Adrenal gland (tissue), 9 donors: ENCODE measurements at regions not wholly inside any gene's neighbourhood (a gene's known extent, or its start where the extent isn't known, plus 50 kb on each side); places are given as distances from the start of the nearest gene placed in this dataset.
A peak's percentile ranks its signal among the peaks of the same experiment; 100 is the strongest.

ENCODE experiments used
- DNase-seq, 7 donors: peaks; one replicate each; pipeline ENCODE4 v3.0.0-alpha.2; 2019 to 2020
- H3K27ac ChIP-seq, 5 donors: fragments of 200-600 bp; sonication (generic) in 4 of 5; 1 replicate in 3 of 5; 2 replicates in 2 of 5; pipeline versions ENCODE4 v1.5.1 to v1.8.0; 2016 to 2020; ENCODE audit warnings: mild to moderate bottlenecking in 1 of 5
- H3K27me3 ChIP-seq: fragments of 200-600 bp; 2 replicates; pipeline ENCODE4 v1.8.0; 2021
- H3K36me3 ChIP-seq, 2 donors: fragments of 200-600 bp; replicated peaks in 1 of 2; 1 replicate in 1 of 2; 2 replicates in 1 of 2; pipeline versions ENCODE4 v1.5.1 to v1.8.0; 2018 to 2022
- H3K4me1 ChIP-seq, 2 donors: fragments of 200-600 bp; replicated peaks in 1 of 2; 1 replicate in 1 of 2; 2 replicates in 1 of 2; pipeline versions ENCODE4 v1.5.1 to v1.8.0; 2018 to 2021
- H3K4me3 ChIP-seq, 4 donors: fragments of 200-600 bp; sonication (generic) in 3 of 4; one replicate each; pipeline ENCODE4 v1.5.1; 2016 to 2018
- H3K9me3 ChIP-seq, 3 donors: fragments of 200-600 bp; sonication (generic) in 1 of 3; replicated peaks in 1 of 3; 1 replicate in 2 of 3; 2 replicates in 1 of 3; pipeline versions ENCODE4 v1.5.1 to v1.8.0; 2016 to 2021
- POLR2A ChIP-seq, 2 donors: fragments of 450-650 bp; IDR thresholded peaks; one replicate each; pipeline ENCODE4 v1.6.1; 2017; ENCODE audit warnings: antibody characterized with exemption in 2 of 2, mild to moderate bottlenecking in 2 of 2, moderate library complexity in 1 of 2
- WGBS, 4 donors: extraction: QIAGEN DNeasy Blood & Tissue Kit in 2 of 4; methylation state at CpG; one replicate each; pipeline versions ENCODE4 v1.1.5 to v1.1.7; 2013 to 2017; 5-methylcytosine and 5-hydroxymethylcytosine counted together
- intact Hi-C, 2 donors: fragments of 100-400 bp; cut with DNase I; formaldehyde crosslinking; loops; one replicate each; pipeline versions ENCODE4 v1.14.1 to v1.15.0; 2022 to 2023
- TF ChIP-seq, protein P1 (sequence below), 6 experiments: fragments of 450-650 bp in 4 of 6; fragments of 200-600 bp in 2 of 6; sonication (generic) in 1 of 6; IDR thresholded peaks; 1 replicate in 5 of 6; 2 replicates in 1 of 6; pipeline versions ENCODE4 v1.5.1 to v1.8.0; 2016 to 2021; ENCODE audit warnings: antibody characterized with exemption in 6 of 6, mild to moderate bottlenecking in 2 of 6, moderate library complexity in 1 of 6
- donor health status: healthy with polysubstance abuse.
- donor health status: Bipolar disorder and iron deficiency.
- donor health status: DM: yes; HTN: yes; CAD: no.
- donor health status: DM: no; HTN: no; CAD: no.
- donor health status: DM: no; HTN: no; CAD: no.

DNA sequence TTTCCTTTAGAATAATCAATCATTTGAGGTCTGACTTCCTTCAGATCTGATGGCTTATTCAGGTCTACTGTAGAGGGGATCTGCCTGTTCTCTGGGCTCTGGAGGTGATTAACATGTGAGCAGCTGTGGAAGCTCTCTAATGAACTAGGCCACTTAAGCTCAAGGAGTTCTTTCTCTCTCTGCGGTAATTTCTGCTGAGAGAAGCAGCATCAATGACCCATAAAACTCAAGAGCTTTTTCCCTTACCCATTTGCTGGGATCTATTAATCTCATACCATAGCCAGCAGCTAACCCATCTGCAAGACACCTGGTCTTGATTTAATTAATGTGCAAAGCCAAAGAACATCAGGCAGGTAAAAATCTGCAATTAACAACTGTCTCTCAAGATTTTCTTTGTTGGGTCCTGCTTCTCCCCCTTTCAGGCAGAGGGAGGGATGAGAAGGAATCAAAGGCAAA is 73.2 kb upstream of the DLG1 start:
- TF ChIP-seq POLR2A (IDR thresholded peaks at IDR 0.05) = no peak
- TF ChIP-seq, protein P1, sequence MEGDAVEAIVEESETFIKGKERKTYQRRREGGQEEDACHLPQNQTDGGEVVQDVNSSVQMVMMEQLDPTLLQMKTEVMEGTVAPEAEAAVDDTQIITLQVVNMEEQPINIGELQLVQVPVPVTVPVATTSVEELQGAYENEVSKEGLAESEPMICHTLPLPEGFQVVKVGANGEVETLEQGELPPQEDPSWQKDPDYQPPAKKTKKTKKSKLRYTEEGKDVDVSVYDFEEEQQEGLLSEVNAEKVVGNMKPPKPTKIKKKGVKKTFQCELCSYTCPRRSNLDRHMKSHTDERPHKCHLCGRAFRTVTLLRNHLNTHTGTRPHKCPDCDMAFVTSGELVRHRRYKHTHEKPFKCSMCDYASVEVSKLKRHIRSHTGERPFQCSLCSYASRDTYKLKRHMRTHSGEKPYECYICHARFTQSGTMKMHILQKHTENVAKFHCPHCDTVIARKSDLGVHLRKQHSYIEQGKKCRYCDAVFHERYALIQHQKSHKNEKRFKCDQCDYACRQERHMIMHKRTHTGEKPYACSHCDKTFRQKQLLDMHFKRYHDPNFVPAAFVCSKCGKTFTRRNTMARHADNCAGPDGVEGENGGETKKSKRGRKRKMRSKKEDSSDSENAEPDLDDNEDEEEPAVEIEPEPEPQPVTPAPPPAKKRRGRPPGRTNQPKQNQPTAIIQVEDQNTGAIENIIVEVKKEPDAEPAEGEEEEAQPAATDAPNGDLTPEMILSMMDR (IDR thresholded peaks at IDR 0.05) = no peak
- H3K27me3 ChIP-seq = no peaks in the 10 kb centered on the region
- intact Hi-C loops = no loop called here
- H3K4me1 ChIP-seq = peaks cover 0 to 5% of the 10 kb centered on the region in 2 donors
- 59 to 88% (median 71%) methylated on average over 1 of the region's 1 CpG for WGBS, 4 donors
- H3K4me3 ChIP-seq = no peak overlapping the region
- DNase-seq = no peak
- H3K9me3 ChIP-seq = no peaks in the 10 kb centered on the region
- no peaks in the 10 kb centered on the region for H3K36me3 ChIP-seq
- H3K27ac ChIP-seq = no peak overlapping the region

DNA sequence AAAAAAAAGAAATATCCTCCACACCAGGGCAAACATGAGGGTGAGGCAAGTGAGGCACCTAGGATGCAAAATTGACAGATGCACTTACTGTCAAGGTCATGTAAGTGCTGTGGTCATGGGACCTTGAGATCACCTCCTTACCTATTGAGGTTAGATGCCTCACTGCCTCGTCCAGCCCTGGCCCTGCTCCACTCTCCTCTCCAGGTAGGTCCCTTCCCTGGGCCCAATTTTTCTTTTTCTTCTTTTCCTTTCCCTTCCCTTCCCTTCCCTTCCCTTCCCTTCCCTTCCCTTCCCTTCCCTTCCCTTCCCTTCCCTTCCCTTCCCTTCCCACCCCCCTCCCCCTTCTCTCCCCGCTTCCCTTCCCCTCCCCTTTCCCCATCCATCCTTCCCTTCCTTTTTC is 71.1 kb upstream of the DLG1 start:
- intact Hi-C loops = no loop called here
- 82 to 94% (median 89%) methylated on average over 2 of the region's 2 CpGs for WGBS, 4 donors
- Histone ChIP-seq H3K27ac (no peak overlapping the region), H3K36me3 (no peaks in the 10 kb centered on the region), H3K4me3 (no peak overlapping the region), H3K4me1 (peaks cover 0 to 5% of the 10 kb centered on the region in 2 donors), H3K9me3 (no peaks in the 10 kb centered on the region), H3K27me3 (no peaks in the 10 kb centered on the region)
- TF ChIP-seq, protein P1 (IDR thresholded peaks at IDR 0.05) = no peak
- TF ChIP-seq POLR2A (IDR thresholded peaks at IDR 0.05) = no peak
- DNase-seq = no peak

DNA sequence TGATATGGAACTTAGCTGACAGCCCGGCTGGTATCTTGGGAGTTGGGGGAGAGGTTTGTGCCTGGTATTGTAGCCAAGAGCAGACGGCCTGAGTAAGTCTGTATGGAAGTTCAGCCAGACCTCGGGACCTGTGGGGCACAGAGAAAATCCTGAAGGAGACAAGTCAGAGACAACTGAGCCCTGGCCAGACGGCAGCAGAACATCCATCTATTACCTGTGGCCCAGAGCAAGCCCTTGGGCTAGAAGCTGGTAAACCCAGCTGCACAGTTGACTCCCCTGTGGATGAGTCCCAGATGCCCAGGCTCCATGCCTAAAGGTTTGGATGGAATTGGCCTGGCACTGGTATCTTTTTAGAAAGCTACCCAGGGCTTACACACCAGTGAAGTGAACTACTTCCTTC is 70.4 kb upstream of the DLG1 start:
- H3K27me3 ChIP-seq = no peaks in the 10 kb centered on the region
- TF ChIP-seq, protein P1 (IDR thresholded peaks at IDR 0.05) = no peak
- no peak for TF ChIP-seq POLR2A (IDR thresholded peaks at IDR 0.05)
- 74 to 89% (median 87%) methylated on average over 3 to 4 of the region's 4 CpGs for WGBS, 4 donors
- H3K4me1 ChIP-seq = peaks cover 0 to 5% of the 10 kb centered on the region in 2 donors
- intact Hi-C loops = no loop called here
- no peaks in the 10 kb centered on the region for H3K9me3 ChIP-seq
- H3K27ac ChIP-seq = no peak overlapping the region
- H3K4me3 ChIP-seq = no peak overlapping the region
- DNase-seq = peak in 1 of 7 donors; percentile 24
- H3K36me3 ChIP-seq = no peaks in the 10 kb centered on the region

DNA sequence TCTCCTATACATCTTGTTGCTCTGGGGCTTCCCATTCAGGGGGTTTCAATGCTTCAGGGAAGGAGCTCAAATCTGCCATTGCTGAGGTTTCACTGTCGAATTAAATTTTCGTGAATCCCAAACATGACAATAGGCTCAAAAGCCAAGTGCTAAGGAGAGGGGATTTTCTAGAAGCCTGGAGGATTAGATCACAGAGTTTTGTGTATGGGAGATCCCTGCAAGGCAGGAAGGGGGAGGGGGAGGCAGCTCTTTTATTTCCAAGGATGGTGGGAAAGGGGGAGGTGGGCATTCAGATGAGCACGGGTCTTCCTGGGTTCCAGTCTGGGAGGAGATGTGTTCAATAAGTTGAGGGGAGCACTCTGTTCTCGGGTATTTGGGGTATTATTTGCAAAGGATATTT is 69.9 kb upstream of the DLG1 start:
- DNase-seq = no peak
- TF ChIP-seq POLR2A (IDR thresholded peaks at IDR 0.05) = no peak
- TF ChIP-seq, protein P1 (IDR thresholded peaks at IDR 0.05) = no peak
- no peaks in the 10 kb centered on the region for H3K27me3 ChIP-seq
- WGBS, 4 donors = 67 to 73% (median 72%) methylated on average over 4 of the region's 4 CpGs
- peaks cover 0 to 5% of the 10 kb centered on the region in 2 donors for H3K4me1 ChIP-seq
- intact Hi-C loops = no loop called here
- H3K4me3 ChIP-seq = no peak overlapping the region
- H3K27ac ChIP-seq = no peak overlapping the region
- H3K9me3 ChIP-seq = no peaks in the 10 kb centered on the region
- no peaks in the 10 kb centered on the region for H3K36me3 ChIP-seq
